Astrocyte of the cerebellum (primary cell): ENCODE measurements at regions not wholly inside any gene's neighbourhood (a gene's known extent, or its start where the extent isn't known, plus 50 kb on each side); places are given as distances from the start of the nearest gene placed in this dataset.

ENCODE experiments used
- DNase-seq: peaks from one replicate; pipeline ENCODE4 v3.0.0-alpha.2; 2011; ENCODE audit warnings: low read depth
- H3K4me3 ChIP-seq: 2 replicates; pipeline ENCODE4 v1.5.1; 2011; ENCODE audit warnings: mild to moderate bottlenecking, low read depth, low read length, moderate library complexity
- CTCF ChIP-seq: IDR thresholded peaks from 2 replicates; pipeline ENCODE4 v1.5.1; 2012; ENCODE audit warnings: low read length, low read depth, moderate library complexity, mild to moderate bottlenecking; ENCODE audit errors: missing control alignments
- in situ Hi-C: cut with HindIII; loops from 2 replicates; pipeline ENCODE4 v1.10.0; 2017; ENCODE audit warnings: low sequenced_read_pairs

- no peak overlapping the region for H3K4me3 ChIP-seq
- no peak for DNase-seq
- TF ChIP-seq CTCF: no peak
Observed at GRCh38 chr2:70036290-70036689, 51.0 kb upstream of the PCBP1 start.

GRCh38 chr2:70035344-70035844, 51.9 kb upstream of the PCBP1 start:
- in situ Hi-C loops: no loop called here
- no peak for TF ChIP-seq CTCF

More at GRCh38 chr2:70036290-70036689, 51.0 kb upstream of the PCBP1 start:
- in situ Hi-C loops: no loop called here

GRCh38 chr2:70030724-70031420, 56.4 kb upstream of the PCBP1 start:
- no peak for DNase-seq
- TF ChIP-seq CTCF: no peak
- H3K4me3 ChIP-seq: no peak overlapping the region
- in situ Hi-C loops: no loop called here

More at GRCh38 chr2:70035344-70035844, 51.9 kb upstream of the PCBP1 start:
- no peak overlapping the region for H3K4me3 ChIP-seq
- DNase-seq: no peak

- H3K4me3 ChIP-seq: no peak overlapping the region
- in situ Hi-C loops: no loop called here
- no peak for TF ChIP-seq CTCF
- no peak for DNase-seq
Observed at GRCh38 chr2:70029814-70030409, 57.4 kb upstream of the PCBP1 start.

- no peak for TF ChIP-seq CTCF
- H3K4me3 ChIP-seq: no peak overlapping the region
- in situ Hi-C loops: no loop called here
- no peak for DNase-seq
Observed at GRCh38 chr2:70024284-70024683, 62.9 kb upstream of the ASPRV1 start.

- no peak overlapping the region for H3K4me3 ChIP-seq
- in situ Hi-C loops: loop anchor here (5.0 kb wide), 1 partner anchor 43 kb away; no protein-coding TSS in a partner anchor
- TF ChIP-seq CTCF: no peak
- no peak for DNase-seq
Observed at GRCh38 chr2:70019096-70019495, 57.7 kb upstream of the ASPRV1 start.
